ENCODE measurements at regions not wholly inside any gene's neighbourhood (a gene's known extent, or its start where the extent isn't known, plus 50 kb on each side); places are given as distances from the start of the nearest gene placed in this dataset.

DNA sequence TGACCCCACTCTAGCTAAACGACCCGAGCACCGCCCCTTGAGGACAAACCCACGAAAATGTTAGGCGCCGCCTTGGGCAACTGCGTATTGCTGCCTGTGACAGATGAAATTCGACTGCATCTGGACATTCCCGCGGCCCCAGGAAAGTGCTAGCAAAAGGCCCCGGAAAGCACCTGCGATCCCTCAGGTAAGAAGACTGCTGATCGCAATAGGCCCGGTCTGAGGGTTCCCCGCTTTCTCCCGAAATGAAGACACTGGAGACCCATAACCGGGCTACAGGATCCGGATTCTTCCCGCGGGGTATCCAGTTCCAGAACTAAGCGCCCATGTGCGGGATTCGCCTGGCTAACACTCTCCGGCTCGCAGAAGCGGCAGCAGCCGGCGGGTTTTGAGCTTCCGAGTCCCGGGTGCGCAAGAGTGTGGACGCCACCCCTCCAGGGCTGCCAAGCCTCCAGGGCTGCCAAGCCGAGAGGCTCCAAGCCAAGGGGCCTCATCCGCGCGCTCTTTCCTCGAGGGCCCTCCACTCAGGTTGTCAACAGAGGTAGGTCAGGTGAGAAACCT is 157.9 kb upstream of the NBPF11 start:
- TF ChIP-seq, protein P1, sequence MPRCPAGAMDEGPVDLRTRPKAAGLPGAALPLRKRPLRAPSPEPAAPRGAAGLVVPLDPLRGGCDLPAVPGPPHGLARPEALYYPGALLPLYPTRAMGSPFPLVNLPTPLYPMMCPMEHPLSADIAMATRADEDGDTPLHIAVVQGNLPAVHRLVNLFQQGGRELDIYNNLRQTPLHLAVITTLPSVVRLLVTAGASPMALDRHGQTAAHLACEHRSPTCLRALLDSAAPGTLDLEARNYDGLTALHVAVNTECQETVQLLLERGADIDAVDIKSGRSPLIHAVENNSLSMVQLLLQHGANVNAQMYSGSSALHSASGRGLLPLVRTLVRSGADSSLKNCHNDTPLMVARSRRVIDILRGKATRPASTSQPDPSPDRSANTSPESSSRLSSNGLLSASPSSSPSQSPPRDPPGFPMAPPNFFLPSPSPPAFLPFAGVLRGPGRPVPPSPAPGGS (IDR thresholded peaks at IDR 0.05; ENCODE audit: borderline replicate concordance, insufficient read depth, low read depth, low read length, poor library complexity, severe bottlenecking): no peak
- TF ChIP-seq POLR2A (IDR thresholded peaks at IDR 0.05; ENCODE audit: low read depth, low read length) (no peak), RBBP5 (conservative IDR thresholded peaks at IDR 0.05) (no peak), CREM (IDR thresholded peaks at IDR 0.05; ENCODE audit: low read depth) (no peak)
- TF ChIP-seq, protein P2, sequence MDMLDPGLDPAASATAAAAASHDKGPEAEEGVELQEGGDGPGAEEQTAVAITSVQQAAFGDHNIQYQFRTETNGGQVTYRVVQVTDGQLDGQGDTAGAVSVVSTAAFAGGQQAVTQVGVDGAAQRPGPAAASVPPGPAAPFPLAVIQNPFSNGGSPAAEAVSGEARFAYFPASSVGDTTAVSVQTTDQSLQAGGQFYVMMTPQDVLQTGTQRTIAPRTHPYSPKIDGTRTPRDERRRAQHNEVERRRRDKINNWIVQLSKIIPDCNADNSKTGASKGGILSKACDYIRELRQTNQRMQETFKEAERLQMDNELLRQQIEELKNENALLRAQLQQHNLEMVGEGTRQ (IDR thresholded peaks at IDR 0.05; ENCODE audit: borderline replicate concordance, low read depth, low read length): no peak
- TF ChIP-seq, protein P3, sequence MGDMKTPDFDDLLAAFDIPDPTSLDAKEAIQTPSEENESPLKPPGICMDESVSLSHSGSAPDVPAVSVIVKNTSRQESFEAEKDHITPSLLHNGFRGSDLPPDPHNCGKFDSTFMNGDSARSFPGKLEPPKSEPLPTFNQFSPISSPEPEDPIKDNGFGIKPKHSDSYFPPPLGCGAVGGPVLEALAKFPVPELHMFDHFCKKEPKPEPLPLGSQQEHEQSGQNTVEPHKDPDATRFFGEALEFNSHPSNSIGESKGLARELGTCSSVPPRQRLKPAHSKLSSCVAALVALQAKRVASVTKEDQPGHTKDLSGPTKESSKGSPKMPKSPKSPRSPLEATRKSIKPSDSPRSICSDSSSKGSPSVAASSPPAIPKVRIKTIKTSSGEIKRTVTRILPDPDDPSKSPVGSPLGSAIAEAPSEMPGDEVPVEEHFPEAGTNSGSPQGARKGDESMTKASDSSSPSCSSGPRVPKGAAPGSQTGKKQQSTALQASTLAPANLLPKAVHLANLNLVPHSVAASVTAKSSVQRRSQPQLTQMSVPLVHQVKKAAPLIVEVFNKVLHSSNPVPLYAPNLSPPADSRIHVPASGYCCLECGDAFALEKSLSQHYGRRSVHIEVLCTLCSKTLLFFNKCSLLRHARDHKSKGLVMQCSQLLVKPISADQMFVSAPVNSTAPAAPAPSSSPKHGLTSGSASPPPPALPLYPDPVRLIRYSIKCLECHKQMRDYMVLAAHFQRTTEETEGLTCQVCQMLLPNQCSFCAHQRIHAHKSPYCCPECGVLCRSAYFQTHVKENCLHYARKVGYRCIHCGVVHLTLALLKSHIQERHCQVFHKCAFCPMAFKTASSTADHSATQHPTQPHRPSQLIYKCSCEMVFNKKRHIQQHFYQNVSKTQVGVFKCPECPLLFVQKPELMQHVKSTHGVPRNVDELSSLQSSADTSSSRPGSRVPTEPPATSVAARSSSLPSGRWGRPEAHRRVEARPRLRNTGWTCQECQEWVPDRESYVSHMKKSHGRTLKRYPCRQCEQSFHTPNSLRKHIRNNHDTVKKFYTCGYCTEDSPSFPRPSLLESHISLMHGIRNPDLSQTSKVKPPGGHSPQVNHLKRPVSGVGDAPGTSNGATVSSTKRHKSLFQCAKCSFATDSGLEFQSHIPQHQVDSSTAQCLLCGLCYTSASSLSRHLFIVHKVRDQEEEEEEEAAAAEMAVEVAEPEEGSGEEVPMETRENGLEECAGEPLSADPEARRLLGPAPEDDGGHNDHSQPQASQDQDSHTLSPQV (IDR thresholded peaks at IDR 0.05): no peak
